ENCODE measurements at regions not wholly inside any gene's neighbourhood (a gene's known extent, or its start where the extent isn't known, plus 50 kb on each side); places are given as distances from the start of the nearest gene placed in this dataset.

DNA sequence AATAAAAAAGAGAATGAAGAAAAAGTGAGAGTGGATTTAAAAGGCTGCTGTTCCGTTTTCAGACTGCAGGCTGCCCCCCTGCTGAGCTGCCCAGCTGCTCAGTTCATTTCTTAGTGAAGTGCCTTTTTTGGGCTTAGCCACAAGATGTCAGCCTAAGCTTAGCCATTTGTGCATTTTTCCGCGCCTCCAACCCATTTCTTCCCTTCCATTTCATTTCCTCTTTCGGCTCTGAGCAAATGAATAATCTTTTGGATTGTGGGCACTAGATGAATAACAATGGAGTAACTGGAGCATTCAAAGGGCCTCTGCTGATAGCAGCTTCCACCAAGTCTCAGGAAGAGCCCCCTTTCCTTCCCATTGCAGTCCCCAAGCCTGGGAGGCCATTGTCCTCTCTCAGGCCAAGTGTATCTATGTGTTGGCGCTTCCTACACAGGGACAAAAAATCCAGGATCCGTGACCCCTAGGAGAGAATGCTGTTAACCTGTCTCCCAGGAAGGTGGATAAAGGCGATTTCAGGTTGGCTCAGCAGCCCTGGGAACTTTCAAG, 83.5 kb upstream of the SPTLC3 start:
- peak; percentile 81 for DNase-seq (ENCODE audit: low read depth, low spot score)
- ChIA-PET CTCF (interaction anchor here (0.6 to 10.0 kb wide), 32 partner anchors 8 to 1249 kb away, joined by 3 to 299 read pairs (median 5); no protein-coding TSS in a partner anchor), POLR2A (interaction anchor here (0.6 kb wide), 1 partner anchor 1158 kb away, joined by 9 read pairs; no protein-coding TSS in a partner anchor)
- Histone ChIP-seq H3K79me2 (ENCODE audit: control insufficient read depth, insufficient read depth, low read length) (no peaks in the 10 kb centered on the region), H3K4me2 (ENCODE audit: insufficient read depth, low read length) (no peak overlapping the region), H3K9me1 (replicated peaks; ENCODE audit: control insufficient read depth, extremely low read depth, insufficient read depth, low read length) (no peaks in the 10 kb centered on the region), H3K9ac (replicated peaks; ENCODE audit: extremely low read depth, insufficient read depth, low read length) (no peak overlapping the region), H3K4me3 (replicated peaks in 1 of 3; ENCODE audit: insufficient read depth in 1 of 3, low read depth in 1 of 3, low read length in 3 of 3) (no peak overlapping the region), H3K36me3 (ENCODE audit: control insufficient read depth in 2 of 2, extremely low read depth in 1 of 2, insufficient read depth in 2 of 2, low read length in 2 of 2) (no peaks in the 10 kb centered on the region), H4K20me1 (replicated peaks; ENCODE audit: control insufficient read depth, extremely low read depth, insufficient read depth, low read length) (no peaks in the 10 kb centered on the region), H3K9me3 (replicated peaks; ENCODE audit: control insufficient read depth, insufficient read depth, low read length) (no peaks in the 10 kb centered on the region), H2AFZ (ENCODE audit: low read depth, low read length) (peak overlapping the region; percentile 45), H3K27me3 (ENCODE audit: control insufficient read depth in 2 of 2, insufficient read depth in 2 of 2, low read length in 2 of 2) (peaks cover 2 to 3% of the 10 kb centered on the region in 2 experiments), H3K4me1 (ENCODE audit: control insufficient read depth, extremely low read depth, insufficient read depth, low read length) (peaks cover 29% of the 10 kb centered on the region), H3K27ac (ENCODE audit: insufficient read depth, low read depth, low read length) (no peak overlapping the region)
- peak; percentile 92 for FAIRE-seq
- intact Hi-C loops (cut with micrococcal nuclease), result loop anchor here (1.0 to 5.0 kb wide), 11 partner anchors 41 to 1248 kb away; partner anchors contain the start of gene NDUFAF5
- dilution Hi-C loops (cut with MboI; ENCODE audit: extremely low pct_ligation_motif_present, low sequenced_read_pairs), result no loop called here
- BruUV-seq (replicated peaks), result no TSS peak
- no peak for TF ChIP-seq MYC (IDR thresholded peaks at IDR 0.05; ENCODE audit: low read depth, low read length)
- TF ChIP-seq FOS (IDR thresholded peaks at IDR 0.05; ENCODE audit: borderline replicate concordance, insufficient read depth, low read length), result no peak
- no peak for TF ChIP-seq POLR2A (IDR thresholded peaks at IDR 0.05; ENCODE audit: low read depth, low read length)
- TF ChIP-seq, protein P1, sequence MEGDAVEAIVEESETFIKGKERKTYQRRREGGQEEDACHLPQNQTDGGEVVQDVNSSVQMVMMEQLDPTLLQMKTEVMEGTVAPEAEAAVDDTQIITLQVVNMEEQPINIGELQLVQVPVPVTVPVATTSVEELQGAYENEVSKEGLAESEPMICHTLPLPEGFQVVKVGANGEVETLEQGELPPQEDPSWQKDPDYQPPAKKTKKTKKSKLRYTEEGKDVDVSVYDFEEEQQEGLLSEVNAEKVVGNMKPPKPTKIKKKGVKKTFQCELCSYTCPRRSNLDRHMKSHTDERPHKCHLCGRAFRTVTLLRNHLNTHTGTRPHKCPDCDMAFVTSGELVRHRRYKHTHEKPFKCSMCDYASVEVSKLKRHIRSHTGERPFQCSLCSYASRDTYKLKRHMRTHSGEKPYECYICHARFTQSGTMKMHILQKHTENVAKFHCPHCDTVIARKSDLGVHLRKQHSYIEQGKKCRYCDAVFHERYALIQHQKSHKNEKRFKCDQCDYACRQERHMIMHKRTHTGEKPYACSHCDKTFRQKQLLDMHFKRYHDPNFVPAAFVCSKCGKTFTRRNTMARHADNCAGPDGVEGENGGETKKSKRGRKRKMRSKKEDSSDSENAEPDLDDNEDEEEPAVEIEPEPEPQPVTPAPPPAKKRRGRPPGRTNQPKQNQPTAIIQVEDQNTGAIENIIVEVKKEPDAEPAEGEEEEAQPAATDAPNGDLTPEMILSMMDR (IDR thresholded peaks at IDR 0.05; ENCODE audit: extremely low read depth in 1 of 2, insufficient read depth in 1 of 2, low read depth in 1 of 2, low read length in 2 of 2), result peak; percentile 90 to 96
